GM19438 (cell line): ENCODE measurements at regions not wholly inside any gene's neighbourhood (a gene's known extent, or its start where the extent isn't known, plus 50 kb on each side); places are given as distances from the start of the nearest gene placed in this dataset.
"Not testable (repeated sequence)": the region's sequence is repeated elsewhere in the genome, so short reads cannot be mapped to it uniquely, and the experiment has no call there.

Experiments used
- ATAC-seq: cut with Tn5 transposase; IDR thresholded peaks from one replicate; pipeline ENCODE4 v1.9.1; 2021; ENCODE audit warnings: low read depth; ENCODE audit not compliant: unreplicated experiment

- ATAC-seq: not testable (repeated sequence)
Observed at GRCh38 chr9:78699217-78699616, 402.3 kb downstream of the PSAT1 start.

DNA sequence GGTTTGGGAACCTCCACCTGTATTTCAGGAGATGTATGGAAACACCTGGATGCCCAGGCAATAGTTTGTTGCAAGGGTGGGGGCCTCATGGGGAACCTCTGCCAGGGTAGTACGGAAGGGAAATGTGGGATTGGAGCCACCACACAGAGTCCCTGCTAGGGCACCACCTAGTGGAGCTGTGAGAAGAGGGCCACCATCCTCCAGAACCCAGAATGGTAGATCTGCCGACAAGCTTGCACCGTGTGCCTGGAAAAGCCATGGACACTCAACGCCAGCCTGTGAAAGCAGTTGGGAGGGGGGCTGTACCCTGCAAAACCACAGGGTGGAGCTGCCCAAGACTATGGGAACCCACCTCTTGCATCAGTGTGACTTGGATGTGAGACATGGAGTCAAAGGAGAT, 407.2 kb downstream of the PSAT1 start:
- not testable (repeated sequence) for ATAC-seq

GRCh38 chr9:78707080-78707479, 410.2 kb downstream of the PSAT1 start:
- ATAC-seq: peak; percentile 21

- ATAC-seq: peak; percentile 88
Observed at GRCh38 chr9:78707481-78707991, 410.6 kb downstream of the PSAT1 start.

DNA sequence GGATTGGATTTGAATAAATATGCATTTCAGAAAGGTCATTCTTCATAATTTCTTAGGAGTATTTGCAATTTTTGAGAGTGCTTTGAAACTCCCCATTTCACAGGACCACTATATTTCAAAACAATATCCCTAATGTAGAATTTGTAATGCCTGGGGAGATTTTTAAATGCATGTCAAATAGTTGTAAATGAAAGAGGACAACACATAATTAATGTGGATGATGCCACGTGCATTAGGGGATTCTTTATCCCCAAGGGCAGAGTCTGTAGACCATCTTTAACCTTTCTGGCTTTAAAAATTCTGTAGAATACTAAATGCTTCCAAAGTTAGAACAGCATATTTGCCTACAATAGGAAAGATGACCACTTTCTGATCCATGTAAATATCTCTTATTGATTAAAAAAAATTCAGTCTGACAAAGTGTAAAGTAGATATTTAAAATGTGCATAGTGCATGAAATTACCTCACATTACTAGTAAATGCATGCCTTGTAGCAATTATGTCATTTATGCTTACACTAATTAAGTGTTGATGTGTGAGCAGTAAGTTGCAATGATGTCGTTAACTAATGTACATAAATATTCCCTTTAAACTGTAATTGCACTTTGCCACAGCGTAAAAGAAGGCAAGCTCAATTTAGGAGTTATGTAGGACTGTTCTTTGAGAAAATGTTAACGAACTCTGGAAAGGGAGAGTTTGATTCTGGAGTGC, 416.1 kb downstream of the PSAT1 start:
- no peak for ATAC-seq

DNA sequence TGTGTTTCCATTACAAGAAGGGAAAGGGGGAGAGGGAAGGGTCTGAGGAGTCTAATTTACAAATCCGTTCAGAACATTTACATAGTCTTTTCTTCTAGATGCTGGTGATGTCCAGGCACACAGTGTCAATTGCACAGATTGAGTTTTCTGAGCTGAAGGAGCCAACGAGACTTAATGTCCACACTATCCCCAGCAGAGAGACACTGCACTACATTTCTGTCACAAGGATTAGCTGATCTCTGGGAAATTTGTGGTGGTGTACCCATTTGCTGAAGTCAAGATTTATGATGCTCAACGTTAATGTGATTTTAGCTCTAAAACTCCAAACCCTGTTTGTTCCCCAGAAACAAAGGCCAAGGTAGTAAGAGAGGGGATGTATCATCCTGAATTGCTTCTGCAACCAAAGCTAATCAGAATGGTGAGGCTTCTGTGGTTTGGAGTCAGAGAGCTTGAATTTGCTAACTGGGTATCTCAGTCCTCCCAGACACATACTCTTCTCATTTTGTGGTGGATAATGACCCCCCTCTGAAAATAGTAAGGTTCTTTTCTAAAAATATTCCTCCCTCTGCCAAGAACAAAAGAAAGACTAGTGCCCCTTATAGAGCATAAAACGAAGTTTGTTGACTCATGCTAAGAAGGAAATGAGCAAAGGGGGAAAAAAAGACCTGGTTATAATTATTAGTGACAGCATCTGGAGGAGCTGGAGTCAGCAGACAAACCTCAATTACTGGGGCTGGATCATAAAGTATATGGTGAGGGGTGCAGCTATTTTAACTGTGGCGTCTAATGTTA, 416.9 kb downstream of the PSAT1 start:
- no peak for ATAC-seq

DNA sequence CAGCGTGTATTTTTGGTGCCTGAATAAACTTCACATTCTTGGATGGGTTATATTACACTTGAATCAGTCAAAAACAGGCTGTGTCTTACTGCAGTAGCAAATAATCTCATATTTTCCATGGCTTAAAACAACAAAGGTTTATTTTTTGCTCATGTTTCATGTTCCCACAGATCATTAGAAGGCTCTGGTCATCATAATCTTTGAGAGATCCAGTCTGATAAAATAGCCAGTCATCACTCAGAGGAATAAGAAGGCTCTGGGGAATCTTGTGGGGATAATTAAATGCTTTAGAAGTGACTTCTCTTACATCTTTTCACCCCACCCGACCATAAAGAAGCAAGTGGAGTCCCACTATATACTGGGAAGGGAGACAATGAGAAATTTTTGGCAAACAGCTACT, 417.7 kb downstream of the PSAT1 start:
- no peak for ATAC-seq

- ATAC-seq: not testable (repeated sequence)
Observed at GRCh38 chr9:78719029-78719428, 422.1 kb downstream of the PSAT1 start.

GRCh38 chr9:78724896-78725295, 428.0 kb downstream of the PSAT1 start:
- ATAC-seq: no peak

- ATAC-seq: no peak
Observed at GRCh38 chr9:78725503-78725902, 428.6 kb downstream of the PSAT1 start.

DNA sequence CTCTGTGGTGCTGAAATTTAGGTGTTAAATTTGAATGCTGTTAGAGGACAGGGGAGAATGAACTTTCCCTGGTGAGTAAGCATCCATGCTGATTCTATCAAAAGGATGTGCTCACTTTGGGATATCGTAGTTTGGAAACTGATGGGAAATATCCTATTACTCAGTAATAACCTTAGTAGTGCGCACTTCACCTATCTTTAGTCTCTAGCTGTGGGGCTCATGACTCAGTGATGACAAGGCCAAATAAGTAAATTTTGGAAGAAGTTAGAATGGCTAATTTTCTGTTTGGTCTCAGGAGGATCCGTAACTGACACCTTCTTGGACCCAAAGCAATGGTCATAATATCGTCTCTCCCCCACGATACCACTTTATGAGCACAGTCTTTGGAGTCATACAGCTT, 448.4 kb downstream of the PSAT1 start:
- no peak for ATAC-seq

DNA sequence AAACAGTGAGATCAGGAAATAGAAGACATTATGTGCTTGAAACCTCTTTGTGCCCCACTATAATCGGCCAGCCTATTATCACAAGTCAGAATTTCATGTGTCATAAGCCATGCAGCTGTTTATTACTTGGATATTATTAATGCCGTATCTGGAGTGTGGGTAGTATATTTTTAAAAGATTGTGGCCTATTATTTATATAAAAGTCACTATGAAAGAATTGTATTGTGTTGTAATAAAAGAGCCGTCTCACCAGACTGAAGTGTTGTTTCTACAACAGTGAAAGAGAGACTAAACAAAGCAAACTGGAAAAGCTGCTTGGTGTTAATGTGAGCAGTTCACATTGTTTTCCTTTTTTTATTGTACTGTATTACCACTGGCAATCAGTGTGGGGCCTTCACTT, 449.1 kb downstream of the PSAT1 start:
- no peak for ATAC-seq

GRCh38 chr9:78753039-78753438, 456.1 kb downstream of the PSAT1 start:
- no peak for ATAC-seq

- no peak for ATAC-seq
Observed at GRCh38 chr9:78756813-78757510, 460.0 kb downstream of the PSAT1 start.

DNA sequence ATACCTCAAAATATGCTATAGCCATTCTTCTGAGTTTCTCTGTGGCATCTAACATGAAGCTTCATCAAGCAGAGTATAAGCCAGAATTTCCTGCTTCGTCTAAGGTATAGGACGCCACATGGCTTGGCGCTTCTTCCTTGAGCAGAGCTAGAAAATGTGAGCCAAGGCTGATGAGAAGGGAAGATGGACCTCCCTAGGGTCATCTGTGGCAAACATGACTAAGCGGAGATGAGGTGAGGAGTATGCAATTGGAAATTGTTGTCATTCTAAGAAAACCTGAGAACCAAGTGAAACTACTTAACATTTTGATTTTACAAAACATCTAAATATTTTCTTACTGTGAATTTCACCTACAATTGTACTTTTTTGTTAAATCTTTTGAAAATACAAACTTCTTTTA, 466.5 kb downstream of the PSAT1 start:
- ATAC-seq: no peak

GRCh38 chr9:78765861-78766260, 468.9 kb downstream of the PSAT1 start:
- no peak for ATAC-seq

- ATAC-seq: no peak
Observed at GRCh38 chr9:78767490-78767889, 470.6 kb downstream of the PSAT1 start.

DNA sequence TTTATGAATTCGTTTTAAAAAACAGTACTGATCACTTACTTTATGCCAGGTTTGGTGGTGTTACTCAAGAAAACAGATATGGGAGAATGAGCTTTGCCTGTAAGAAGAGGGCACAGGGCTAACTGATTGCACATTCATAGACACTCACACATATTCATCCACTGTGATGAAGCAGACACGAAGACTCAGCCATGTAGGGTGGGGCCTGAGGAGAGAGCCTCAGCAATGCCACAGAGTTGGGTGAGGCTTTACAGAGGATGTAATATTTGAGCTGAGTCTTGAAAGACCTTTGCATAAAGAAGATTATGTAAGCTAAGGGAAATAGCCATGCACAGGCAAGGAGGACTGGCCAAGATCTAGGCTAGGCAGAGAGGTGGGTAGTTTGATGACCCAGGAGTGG, 472.8 kb downstream of the PSAT1 start:
- ATAC-seq: no peak

GRCh38 chr9:78775211-78775610, 478.3 kb downstream of the PSAT1 start:
- ATAC-seq: no peak

GRCh38 chr9:78775696-78776295, 478.9 kb downstream of the PSAT1 start:
- no peak for ATAC-seq

- ATAC-seq: no peak
Observed at GRCh38 chr9:78777747-78778146, 480.8 kb downstream of the PSAT1 start.
